ENCODE measurements at regions not wholly inside any gene's neighbourhood (a gene's known extent, or its start where the extent isn't known, plus 50 kb on each side); places are given as distances from the start of the nearest gene placed in this dataset.

GRCh38 chr6:122524056-122524455 lies 52.4 kb upstream of the SERINC1 start:
- ATAC-seq: no peak
- no peak overlapping the region for H3K27ac Mint-ChIP-seq
- no peaks in the 10 kb centered on the region for H3K9me3 ChIP-seq (ENCODE audit: control insufficient read depth, low read length, poor library complexity, severe bottlenecking)
- no peak overlapping the region for H3K4me3 Mint-ChIP-seq
- DNase-seq: no peak
- no peaks in the 10 kb centered on the region for H3K36me3 Mint-ChIP-seq (ENCODE audit: low read depth)
- H3K27me3 Mint-ChIP-seq: peaks cover 34% of the 10 kb centered on the region
- no peaks in the 10 kb centered on the region for H3K4me1 Mint-ChIP-seq

GRCh38 chr6:122530440-122531046 lies 58.9 kb upstream of the SERINC1 start:
- peaks cover 5% of the 10 kb centered on the region for H3K4me1 Mint-ChIP-seq
- ATAC-seq: peak; percentile 86
- H3K36me3 Mint-ChIP-seq (ENCODE audit: low read depth): peaks cover 4% of the 10 kb centered on the region
- no peak overlapping the region for H3K4me3 Mint-ChIP-seq
- peaks cover 65% of the 10 kb centered on the region for H3K27me3 Mint-ChIP-seq
- peak overlapping the region; percentile 62 for H3K27ac Mint-ChIP-seq
- DNase-seq: peak in 2 of 3 donors; percentile 10 to 46
- no peaks in the 10 kb centered on the region for H3K9me3 ChIP-seq (ENCODE audit: control insufficient read depth, low read length, poor library complexity, severe bottlenecking)

GRCh38 chr6:122548281-122548680 lies 61.9 kb upstream of the PKIB start:
- H3K9me3 ChIP-seq (ENCODE audit: control insufficient read depth, low read length, poor library complexity, severe bottlenecking): no peaks in the 10 kb centered on the region
- peaks cover 2% of the 10 kb centered on the region for H3K36me3 Mint-ChIP-seq (ENCODE audit: low read depth)
- peaks cover 19% of the 10 kb centered on the region for H3K27me3 Mint-ChIP-seq
- ATAC-seq: no peak
- H3K27ac Mint-ChIP-seq: no peak overlapping the region
- DNase-seq: no peak
- H3K4me3 Mint-ChIP-seq: no peak overlapping the region
- H3K4me1 Mint-ChIP-seq: no peaks in the 10 kb centered on the region

- Mint-ChIP-seq H3K27ac (no peak overlapping the region), H3K4me3 (no peak overlapping the region), H3K4me1 (no peaks in the 10 kb centered on the region), H3K27me3 (peaks cover 18% of the 10 kb centered on the region), H3K36me3 (ENCODE audit: low read depth) (peaks cover 2% of the 10 kb centered on the region)
- ATAC-seq: no peak
- DNase-seq: no peak
- H3K9me3 ChIP-seq (ENCODE audit: control insufficient read depth, low read length, poor library complexity, severe bottlenecking): no peaks in the 10 kb centered on the region
Measured at GRCh38 chr6:122548820-122549219, 61.4 kb upstream of the PKIB start.

GRCh38 chr6:122553697-122554096 lies 56.5 kb upstream of the PKIB start:
- peaks cover 16% of the 10 kb centered on the region for H3K27me3 Mint-ChIP-seq
- no peak overlapping the region for H3K27ac Mint-ChIP-seq
- H3K9me3 ChIP-seq (ENCODE audit: control insufficient read depth, low read length, poor library complexity, severe bottlenecking): no peaks in the 10 kb centered on the region
- DNase-seq (no peak), ATAC-seq (no peak)
- H3K36me3 Mint-ChIP-seq (ENCODE audit: low read depth): no peaks in the 10 kb centered on the region
- H3K4me3 Mint-ChIP-seq: no peak overlapping the region
- H3K4me1 Mint-ChIP-seq: no peaks in the 10 kb centered on the region

- H3K36me3 Mint-ChIP-seq (ENCODE audit: low read depth): no peaks in the 10 kb centered on the region
- H3K27ac Mint-ChIP-seq: no peak overlapping the region
- peaks cover 16% of the 10 kb centered on the region for H3K27me3 Mint-ChIP-seq
- no peaks in the 10 kb centered on the region for H3K9me3 ChIP-seq (ENCODE audit: control insufficient read depth, low read length, poor library complexity, severe bottlenecking)
- H3K4me3 Mint-ChIP-seq: no peak overlapping the region
- no peak for ATAC-seq
- H3K4me1 Mint-ChIP-seq: no peaks in the 10 kb centered on the region
- DNase-seq: no peak
Measured at GRCh38 chr6:122555561-122555960, 54.6 kb upstream of the PKIB start.

GRCh38 chr6:122558080-122558479 lies 52.1 kb upstream of the PKIB start:
- no peak for DNase-seq
- Mint-ChIP-seq H3K27ac (no peak overlapping the region), H3K4me1 (no peaks in the 10 kb centered on the region), H3K27me3 (peaks cover 6% of the 10 kb centered on the region), H3K36me3 (ENCODE audit: low read depth) (no peaks in the 10 kb centered on the region), H3K4me3 (no peak overlapping the region)
- no peaks in the 10 kb centered on the region for H3K9me3 ChIP-seq (ENCODE audit: control insufficient read depth, low read length, poor library complexity, severe bottlenecking)
- no peak for ATAC-seq

All from T-helper 17 cell (primary cell).